Islet precursor cell (in vitro differentiated cells): ENCODE measurements at regions not wholly inside any gene's neighbourhood (a gene's known extent, or its start where the extent isn't known, plus 50 kb on each side); places are given as distances from the start of the nearest gene placed in this dataset.

Source experiments
- DNase-seq: peaks from one replicate; pipeline ENCODE4 v3.0.0-alpha.2; 2018

DNA sequence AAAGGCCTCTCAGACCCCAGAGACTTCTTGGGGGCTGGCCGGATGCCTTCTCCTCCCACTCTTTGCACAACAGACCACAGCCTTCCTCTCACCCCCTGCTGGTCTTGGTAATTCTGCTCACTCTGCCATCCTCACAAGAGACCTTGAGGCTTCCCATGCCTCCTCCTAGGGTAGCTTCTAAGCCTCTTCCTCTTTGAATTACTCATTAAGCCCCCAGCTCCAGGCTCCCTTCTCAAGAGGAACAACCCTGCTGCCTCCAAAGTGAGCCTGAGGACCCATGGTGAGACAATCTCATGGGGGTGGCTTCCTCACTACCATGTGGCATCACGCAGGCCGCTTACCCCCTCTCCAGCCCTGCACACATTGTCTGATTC lies 184.6 kb upstream of the SYT13 start:
- DNase-seq = no peak

DNA sequence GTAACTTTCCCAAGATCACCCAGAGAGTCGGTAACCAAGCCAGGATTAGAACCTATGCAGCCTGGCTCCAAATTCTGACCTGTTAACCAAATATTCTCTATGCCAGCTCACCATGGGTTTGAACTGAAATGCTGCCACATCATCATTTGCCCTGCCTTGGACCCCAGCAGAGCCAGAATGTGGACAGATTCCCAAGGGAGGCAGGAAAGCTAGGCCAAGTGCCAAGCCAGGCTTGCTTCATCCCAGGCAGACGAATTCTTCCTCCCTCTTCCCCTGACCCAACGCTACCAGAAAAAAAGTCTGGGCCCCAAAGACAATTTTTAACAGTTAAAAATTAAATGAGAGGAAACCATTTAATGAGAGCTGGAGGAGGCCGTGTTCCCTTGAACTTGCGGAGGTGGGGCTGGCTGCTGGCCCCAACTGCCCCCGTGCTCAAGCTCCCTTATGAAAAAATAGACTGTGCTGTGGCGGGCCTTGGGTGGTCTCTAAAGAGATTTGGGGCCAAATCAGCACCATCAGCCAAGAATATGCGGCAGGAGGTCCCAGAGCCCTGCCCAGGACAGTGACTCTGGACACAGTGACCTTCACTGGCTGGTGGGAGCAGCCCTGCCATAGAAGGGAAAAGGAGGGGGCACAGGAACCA lies 184.1 kb upstream of the SYT13 start:
- no peak for DNase-seq

DNA sequence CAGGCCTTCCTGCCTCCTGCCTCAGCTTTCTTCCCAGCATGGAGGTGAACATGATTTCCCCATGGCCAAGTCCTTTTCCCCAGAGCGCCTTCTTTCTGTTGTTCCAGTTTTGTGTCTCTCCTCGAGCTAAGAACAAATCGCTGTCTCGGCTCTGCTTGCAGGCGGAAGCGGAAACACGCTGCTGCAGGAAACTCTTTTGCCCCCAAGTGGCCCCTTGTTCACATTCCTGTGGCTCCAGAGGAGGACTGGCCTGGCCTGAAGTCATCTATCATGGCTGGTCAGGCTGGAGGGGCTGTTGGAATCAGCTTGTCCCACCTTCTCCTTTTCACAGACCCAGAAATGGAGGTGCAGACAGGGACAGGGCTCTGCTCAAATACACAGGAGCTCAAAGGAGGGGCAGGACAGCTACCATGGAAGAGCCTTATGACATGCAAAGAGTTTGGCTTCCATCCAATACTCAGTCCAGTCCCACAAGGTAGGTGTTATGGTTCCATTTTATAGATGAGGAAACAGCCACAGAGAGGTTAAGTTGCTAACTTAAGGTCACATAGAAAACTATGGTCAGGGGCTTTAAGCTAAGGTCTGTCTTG lies 182.2 kb upstream of the SYT13 start:
- DNase-seq = peak; percentile 81

DNA sequence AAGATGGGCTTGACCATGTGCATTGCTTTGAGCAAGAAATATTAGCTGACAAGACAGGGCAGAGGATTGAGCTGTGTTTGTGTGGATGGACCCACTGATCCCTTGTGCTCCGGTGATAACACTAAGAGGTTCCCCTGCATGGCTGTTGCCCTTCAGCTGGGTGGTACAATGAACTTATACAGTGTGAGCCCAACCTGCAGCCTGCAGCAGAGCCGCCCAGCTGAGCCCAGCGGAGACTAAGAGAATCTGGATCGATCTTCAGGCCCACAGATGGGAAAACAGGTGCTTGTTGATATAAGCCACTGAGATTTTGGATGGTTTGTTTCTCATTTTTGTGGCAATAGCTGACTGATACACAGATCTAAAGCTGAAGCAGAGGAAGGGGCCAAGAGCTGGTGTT lies 177.4 kb upstream of the SYT13 start:
- no peak for DNase-seq

DNA sequence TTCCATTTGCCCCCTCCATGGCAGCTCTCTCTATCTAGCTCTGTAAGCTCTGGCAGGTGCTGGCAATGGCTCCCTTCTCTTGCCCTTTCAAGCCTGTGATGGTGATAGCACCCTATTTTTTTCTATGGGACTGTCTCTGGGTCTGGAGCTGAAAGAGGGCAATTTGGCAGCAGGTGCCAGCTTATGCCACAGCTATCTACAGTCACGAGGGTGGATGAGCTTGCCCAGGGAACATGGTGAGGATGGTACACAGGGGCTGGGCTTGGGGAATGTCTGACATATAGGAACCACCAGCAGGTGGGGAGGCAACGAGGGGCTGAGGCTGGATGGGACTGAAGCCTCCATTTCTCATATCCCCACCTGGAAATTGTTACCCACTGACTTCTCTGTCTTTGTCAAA lies 175.4 kb upstream of the SYT13 start:
- DNase-seq = no peak

DNA sequence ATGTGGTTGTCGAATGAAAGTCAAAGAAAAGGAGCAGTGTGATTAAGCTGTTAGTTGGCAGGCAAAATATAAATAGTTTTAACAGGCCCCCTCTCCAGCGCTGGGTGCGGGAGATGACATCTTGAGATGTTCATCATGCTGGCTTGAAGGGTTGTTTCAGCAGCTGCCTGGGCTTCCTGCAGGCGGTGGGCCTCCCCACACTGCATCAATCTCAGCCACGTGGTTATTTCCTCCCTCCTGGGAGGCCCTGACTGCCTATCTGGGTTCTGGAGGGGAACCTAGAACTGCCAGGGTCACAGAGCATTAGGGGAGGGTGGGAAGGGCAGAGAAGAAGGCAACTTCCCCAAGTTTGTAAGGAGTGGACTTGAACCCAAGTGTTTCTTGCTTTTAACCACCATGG lies 173.3 kb upstream of the SYT13 start:
- no peak for DNase-seq

DNA sequence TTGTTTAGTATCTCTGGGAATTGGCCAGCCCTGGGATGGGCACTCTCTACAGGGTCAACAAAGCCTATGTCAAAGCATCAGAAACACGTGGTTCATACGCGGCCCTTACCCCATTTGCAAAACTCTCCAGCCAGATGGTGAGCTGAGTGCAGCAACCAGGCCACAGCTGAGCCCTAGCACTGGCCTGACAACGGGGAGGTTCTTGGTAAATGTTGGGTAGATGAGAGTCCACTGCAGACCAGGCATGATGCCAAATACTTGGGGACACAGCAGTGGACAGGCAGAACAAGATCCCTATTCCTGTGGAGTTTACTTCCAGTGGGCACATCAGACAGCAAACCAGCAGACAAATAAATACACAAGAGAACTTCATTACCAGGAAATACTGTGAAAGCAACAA lies 172.1 kb upstream of the SYT13 start:
- DNase-seq = no peak

DNA sequence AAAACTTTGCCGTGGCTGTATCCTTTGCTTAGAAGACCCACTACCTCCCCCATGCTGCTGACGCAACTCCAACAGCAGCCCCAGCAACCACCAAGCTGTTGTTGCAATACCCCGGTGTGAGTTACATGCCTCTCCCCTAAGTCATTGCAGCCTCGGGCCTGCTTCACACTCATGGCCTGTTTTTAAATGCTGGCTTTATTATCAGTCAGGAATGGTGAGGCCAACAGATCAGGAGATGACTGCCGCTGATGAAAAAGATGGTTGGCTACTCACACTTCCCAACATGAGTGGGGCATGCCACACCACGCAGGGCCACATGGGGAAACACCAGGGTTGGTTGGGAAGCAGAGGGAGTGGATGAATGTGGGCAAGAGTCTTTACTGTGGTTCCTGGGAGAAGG lies 171.5 kb upstream of the SYT13 start:
- peak; percentile 82 for DNase-seq

DNA sequence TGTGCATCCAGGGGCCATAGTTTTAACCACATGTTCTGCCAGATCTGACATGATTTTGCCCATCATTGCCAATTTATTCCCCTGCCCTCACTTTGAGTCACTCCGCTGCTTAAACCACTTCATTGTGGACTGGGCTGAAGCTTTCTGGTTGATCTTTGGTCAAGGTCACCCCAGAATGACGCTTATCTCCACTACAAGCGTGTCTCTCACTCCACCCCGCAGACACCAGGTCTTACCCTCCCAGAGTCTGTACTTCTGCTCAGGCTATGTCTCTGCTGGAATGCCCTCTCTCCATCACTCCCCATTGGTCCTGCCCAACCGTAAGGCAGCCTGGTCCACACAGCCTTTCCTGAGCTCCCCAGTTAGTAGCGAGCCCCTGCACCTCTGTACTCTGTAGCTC lies 170.5 kb upstream of the SYT13 start:
- DNase-seq = no peak

DNA sequence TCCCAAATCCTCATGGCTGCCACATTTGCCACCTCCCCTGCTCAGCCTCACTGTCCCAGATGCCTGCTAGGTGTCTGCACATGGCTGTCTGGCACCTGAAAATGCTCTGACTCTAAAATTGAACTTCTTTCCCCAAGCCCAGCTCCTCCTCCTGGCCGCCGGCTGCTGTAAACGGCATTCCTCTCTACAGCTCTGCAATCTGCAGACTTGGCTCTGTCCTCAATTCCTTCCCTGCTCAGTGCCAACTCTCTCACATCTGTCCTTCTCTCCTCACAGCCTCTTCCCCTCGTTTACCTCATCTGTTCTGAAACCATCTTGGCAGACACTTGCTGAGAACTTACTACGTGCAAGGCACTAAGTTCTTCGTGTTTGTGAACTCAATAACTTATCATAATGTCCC lies 169.4 kb upstream of the SYT13 start:
- DNase-seq = no peak

DNA sequence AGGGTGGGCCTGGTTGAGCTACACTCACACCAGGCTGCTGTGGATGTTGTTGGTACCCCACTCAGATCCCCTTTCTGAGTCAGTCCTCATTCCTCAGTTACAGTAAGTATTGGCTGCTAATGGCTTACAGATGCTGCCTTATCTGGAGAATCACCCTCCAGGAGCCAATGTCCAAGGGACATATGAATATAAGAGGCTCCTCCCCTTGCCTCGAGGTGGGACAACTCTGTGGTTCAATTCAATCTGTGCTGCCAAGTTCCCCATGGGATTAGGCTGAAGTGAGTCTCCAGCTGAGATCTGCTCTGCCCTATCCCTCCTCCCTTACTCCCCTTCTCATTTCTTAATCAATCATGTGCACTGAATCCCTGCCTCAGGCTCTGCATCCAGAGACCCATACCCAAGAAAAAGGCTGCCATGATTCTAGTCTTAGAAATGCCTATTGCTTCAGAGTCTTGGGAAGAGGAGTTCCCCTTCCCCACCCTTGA lies 168.8 kb upstream of the SYT13 start:
- DNase-seq = no peak

DNA sequence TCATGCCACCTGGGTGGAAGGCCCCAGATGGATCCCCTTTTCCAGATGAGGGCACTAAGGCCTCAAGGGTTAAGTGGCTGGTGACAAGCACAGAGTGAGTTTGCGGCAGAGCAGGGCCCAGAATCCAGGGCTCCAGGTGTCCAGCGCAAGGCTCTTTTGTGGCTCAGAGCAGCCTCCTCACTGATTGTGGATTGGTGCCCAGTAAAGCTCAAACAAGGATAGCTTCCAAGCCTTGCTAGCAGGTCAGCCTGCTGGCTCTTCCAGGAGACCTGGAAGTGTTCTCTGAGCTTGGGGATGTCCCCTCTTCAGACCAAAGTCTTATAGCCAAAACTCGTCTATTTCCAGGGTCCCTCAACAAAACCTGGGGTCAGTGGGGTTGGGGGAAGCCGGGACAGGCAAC lies 167.6 kb upstream of the SYT13 start:
- DNase-seq = no peak

DNA sequence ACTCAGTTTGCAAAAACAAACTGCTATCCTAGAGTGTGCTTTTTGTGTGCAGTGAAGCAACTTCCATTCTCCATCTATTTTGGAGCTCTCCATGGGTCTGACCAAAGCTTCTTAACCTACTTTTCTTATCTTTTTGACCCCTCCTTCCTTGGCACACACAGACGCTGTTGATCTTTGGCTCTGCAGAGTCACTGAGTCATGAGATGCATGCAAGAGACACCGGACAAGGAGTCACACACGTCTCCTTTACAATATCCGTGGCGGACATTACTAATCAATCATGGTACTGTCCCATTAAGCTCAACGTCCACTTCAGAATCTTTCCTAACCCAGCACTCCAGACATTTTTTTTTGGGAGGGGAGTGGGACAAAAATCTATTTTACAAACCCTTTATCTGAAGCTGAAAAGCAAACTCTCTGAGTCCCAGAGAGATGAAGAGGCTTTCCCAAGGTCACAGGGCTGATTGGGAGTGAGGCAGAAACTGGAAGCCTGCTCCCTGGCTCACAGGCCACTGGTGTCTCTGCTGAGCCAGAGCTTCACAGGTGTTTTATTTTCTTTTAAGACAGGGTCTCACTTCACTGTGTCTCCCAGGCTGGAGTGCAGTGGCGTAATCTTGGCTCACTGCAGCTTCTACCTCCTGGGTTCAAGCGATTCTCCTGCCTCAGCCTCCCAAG lies 165.8 kb upstream of the SYT13 start:
- no peak for DNase-seq

DNA sequence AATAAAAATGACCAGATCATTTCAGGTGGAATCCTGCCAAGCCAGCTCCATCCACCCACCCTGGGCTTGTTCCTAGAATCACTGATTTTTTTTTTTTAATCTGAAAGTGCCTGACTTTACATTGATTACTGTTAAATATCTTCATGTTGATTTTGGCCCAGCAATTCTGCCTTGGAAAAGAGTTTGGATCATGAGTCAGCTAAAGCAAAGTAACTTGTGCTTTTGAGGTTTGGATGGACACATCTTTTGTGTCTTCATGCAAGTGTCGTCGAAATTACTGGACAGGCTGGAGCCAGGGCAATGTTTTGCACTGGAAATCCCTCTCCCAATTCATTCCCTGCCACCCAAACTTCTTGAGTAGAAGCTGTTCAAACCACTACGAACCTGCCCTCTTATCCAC lies 164.0 kb upstream of the SYT13 start:
- DNase-seq = no peak

DNA sequence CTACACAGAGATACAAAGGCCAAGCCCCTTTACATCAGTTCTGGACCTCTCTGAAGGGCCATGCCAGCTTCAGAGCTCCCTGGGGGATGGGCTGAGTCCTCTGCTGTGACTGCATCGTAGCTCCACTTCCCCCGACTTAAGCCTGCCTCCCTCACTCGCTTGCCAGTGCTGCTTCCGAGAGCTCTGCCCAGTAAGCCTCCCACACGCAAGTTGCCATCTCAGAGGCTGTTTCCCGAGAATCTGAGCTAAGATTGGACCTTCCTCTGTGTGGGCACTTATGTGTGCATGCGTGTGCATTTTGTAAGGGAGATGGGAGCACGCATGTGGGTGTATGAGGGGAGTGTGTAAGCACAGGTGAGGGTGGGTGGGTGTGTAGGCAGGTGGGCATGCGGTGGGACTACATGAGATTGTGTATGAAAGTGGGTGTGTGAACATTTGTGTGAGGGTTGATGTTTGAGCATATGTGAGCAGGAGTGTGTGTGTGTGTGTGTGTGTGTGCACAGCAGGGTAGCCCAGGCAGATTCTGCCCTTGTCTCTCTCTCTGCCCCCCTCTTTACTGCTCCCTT lies 163.0 kb upstream of the SYT13 start:
- DNase-seq = no peak

DNA sequence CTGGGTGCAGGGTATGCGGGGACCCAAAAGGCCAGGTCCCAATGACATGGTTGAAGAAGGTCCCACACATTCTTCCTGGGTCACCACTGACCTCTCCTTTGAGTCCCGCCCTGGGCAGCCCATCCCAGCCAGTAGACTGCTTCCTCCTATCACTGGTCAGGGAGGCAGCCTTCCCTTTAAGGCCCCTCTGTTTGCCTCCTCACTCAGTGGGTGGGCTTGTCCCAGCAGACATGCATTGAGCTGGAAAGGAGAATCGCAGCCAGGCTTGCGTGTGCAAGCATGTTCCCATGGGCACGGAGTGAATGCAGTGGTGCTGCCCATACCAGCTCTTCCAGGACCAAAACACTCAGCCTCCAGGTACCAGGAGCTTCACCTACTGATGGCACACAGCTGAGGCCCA lies 162.4 kb upstream of the SYT13 start:
- DNase-seq = no peak

DNA sequence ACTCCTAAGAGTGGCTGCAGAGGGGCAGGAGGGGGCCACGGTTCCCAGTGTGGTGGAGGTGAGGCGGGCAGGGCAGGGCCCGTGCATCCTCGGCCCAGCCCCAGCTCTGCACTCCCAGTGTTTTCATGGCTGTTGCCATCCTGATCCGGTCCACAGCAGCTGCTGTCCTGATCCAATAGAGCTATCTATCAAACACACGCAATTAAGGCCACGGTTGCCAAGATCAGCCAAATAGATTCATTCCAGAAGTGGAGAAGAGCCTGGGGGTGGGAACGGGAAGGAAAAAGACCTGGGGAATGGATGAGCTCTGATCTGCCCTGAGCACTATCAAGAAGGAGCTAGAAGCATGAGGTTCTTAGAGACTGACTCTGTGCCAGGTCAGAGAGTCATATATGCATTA lies 160.9 kb upstream of the SYT13 start:
- no peak for DNase-seq

DNA sequence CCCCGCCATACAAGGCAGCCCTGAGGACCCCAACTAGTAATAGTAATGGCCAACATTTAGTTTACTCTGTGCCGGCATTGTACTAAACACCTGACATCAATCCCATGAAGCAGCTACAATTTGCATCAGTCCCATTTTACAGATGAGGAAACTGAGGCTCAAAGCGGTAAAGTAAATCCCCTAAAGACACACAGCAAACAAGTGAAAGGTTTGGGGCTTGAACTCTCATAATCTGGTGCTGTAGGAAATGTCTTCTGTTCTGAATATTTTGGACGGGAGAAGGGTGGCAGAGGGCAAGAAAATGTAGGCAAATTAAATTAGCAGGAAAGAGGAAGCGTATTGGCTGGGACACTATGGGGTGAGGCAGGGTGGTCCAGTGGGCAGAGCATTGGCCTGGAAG lies 160.3 kb upstream of the SYT13 start:
- DNase-seq = no peak

DNA sequence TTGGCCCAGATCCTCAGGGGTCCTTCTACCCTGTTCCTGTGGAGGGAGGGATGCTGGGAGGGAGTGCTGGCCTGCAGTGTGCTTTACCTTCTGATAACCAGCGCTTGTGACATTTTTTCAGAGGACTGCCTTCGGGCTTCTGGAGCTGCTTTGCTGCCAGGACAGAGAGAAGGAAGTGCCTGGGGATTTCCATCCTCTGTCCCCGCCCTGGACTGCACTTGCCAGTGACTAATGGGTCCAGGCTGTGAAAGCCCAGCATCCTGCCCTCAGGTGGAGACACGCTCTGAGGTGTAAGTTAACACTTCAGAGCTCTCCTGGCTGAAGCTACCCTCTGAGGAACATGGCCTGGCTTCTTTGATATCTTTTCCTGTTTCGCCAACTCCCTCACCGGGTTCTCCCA lies 158.7 kb upstream of the SYT13 start:
- peak; percentile 62 for DNase-seq

DNA sequence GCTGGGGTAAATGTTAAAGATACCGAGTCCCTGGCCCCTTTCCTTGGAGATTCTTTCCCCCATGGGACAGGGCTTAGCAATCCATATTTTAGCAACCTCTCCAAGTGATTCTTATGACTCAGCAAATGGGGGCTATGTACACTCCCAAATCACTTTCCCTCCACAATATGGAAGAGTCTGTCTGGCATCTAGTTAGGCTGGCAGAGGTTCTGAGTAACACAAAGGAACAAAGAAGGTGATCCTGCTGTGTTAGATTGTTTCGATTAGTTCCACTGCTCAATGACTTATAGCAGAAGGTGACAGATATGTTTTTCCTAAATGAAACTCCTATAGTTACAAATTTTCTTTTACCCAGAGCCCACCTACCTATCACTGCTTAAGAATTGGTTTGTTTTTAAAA lies 154.0 kb upstream of the SYT13 start:
- no peak for DNase-seq

DNA sequence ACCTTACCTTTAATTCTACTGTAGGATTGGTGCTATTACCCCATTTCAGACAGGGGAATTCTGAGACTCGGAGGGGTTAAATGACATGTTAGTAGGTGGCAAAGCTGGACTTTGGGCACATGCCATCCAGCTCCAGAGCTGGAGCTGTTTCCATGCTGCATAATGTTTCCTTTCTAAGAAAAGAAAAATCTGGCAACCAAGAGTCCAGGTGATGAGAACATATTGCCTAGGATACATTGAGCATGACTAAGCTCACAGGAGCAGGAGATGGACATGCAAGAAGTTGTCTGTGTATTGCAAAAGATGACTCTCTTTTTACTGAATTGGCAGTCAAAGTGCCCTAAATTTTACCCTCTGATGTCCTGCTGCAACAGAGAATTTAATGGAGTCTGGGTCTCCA lies 150.8 kb upstream of the SYT13 start:
- no peak for DNase-seq

DNA sequence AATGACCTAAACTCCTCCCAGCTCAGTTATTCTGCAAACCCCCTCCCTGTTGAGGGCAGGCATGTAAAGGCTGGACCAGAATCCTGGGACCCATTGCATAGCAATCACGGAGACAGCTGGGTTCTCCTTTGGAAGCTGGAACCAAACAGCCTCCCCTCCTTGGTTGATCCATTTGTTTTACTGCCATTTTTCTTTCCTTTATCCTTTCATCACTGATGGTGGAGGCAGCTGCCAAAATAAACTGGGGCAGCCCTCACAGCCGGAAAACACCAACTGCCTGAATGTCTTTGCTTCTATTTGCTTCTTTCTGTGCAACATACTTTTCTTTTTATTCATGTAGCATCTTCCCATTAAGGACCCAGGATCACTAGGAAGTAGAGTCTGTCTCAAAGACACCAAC lies 150.0 kb upstream of the SYT13 start:
- no peak for DNase-seq

DNA sequence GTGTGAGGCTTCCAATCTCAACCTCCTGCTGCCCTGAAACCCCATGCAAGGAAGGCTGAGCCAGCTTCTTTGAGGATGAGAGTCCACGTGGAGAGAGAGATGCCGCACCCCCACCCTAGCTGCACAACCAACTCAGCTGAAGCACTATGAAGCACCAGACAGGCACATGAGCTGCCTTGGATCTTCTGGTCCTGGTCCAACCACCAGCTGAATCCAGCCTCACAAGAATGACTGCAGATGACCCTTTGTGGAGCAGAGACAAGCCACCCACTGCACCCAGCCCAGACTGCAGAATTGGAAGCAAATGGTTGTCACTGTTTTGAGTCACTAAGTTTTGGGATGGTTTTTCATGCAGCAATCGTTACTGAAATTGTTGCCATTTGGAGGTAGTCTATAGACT lies 149.6 kb upstream of the SYT13 start:
- no peak for DNase-seq

DNA sequence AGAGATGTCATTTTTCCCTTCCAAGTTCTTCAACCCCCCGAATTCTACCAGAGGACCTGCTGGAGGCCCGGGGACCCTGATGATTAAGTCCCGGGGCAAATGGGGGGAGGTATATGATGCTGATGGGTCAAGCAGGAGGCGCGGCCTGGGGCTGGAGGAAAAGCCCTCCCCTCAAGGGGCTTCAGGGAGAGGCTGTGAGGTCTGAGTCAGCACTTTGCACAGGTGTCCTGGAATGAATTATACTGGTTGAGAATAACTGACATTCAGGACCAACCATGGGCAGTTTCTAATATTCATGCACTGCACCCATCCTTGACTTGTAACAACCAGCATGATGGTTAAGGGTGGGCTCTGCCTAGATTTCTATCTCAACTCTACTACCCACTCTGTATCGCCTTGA lies 146.8 kb upstream of the SYT13 start:
- no peak for DNase-seq
